Endothelial cell of umbilical vein (primary cell): ENCODE measurements at regions not wholly inside any gene's neighbourhood (a gene's known extent, or its start where the extent isn't known, plus 50 kb on each side); places are given as distances from the start of the nearest gene placed in this dataset.

Source experiments
- CTCF ChIP-seq, 2 donors: IDR thresholded peaks; 1 replicate in 1 of 2; 2 replicates in 1 of 2; pipeline ENCODE4 v1.5.1; 2011; ENCODE audit warnings: low read length in 2 of 2, mild to moderate bottlenecking in 2 of 2, moderate library complexity in 2 of 2, control low read depth in 1 of 2, inconsistent platforms in 1 of 2, low read depth in 1 of 2; ENCODE audit not compliant: insufficient read depth in 1 of 2; ENCODE audit errors: extremely low read depth in 1 of 2
- EZH2 ChIP-seq: IDR thresholded peaks from 2 replicates; pipeline ENCODE4 v1.6.1; 2012; ENCODE audit warnings: borderline replicate concordance, low read depth, mild to moderate bottlenecking, moderate library complexity, low read length, inconsistent platforms; ENCODE audit not compliant: severe bottlenecking
- MAX ChIP-seq: IDR thresholded peaks from 2 replicates; pipeline ENCODE4 v1.6.1; 2011; ENCODE audit not compliant: insufficient read depth, insufficient read length

- TF ChIP-seq CTCF (IDR thresholded peaks at IDR 0.05; ENCODE audit: extremely low read depth in 1 of 2, insufficient read depth in 1 of 2, low read depth in 1 of 2, low read length in 2 of 2) (no peak), MAX (no peak), EZH2 (no peak)
Observed at GRCh38 chr3:166902374-166902773, 477.7 kb downstream of the ZBBX start.
